GM18520 (cell line): ENCODE measurements at regions not wholly inside any gene's neighbourhood (a gene's known extent, or its start where the extent isn't known, plus 50 kb on each side); places are given as distances from the start of the nearest gene placed in this dataset.
"Not testable (repeated sequence)": the region's sequence is repeated elsewhere in the genome, so short reads cannot be mapped to it uniquely, and the experiment has no call there.

Experiments
- ATAC-seq: cut with Tn5 transposase; IDR thresholded peaks from one replicate; pipeline ENCODE4 v1.9.1; 2021; ENCODE audit not compliant: unreplicated experiment

DNA sequence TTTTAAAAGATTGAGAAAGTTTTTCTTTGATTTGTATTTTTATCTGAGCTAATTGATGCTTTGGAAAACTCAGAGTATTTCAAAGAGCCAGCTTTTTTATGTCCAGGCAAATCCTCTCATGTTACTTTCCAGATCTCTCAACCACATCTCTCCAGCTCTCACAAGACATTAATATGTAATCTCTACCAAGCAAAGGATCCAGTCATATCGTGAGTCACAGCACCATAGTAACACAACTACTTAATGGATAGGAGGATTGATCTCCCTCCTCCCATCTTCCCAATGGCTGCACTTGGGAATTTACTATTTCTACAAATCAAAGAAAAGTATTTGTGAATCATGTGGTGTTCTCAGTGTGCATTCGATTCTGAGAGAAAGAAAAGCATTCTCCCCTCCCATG, 63.3 kb downstream of the POU4F1 start:
- no peak for ATAC-seq

DNA sequence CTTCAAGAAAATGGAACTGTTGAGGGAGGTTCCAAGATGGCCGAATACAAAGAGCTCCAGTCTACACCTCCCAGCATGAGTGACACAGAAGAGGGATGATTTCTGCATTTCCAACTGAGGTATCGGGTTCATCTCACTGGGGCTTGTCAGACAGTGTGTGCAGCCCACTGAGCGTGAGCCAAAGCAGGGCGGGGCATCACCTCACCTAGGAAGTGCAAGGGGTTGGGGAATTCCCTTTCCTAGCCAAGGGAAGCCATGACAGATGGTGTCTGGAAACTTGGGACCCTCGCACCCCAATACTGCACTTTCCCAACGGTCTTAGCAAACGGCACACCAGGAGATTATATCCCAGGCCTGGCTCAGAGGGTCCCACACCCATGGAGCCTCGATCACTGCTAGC, 77.3 kb downstream of the POU4F1 start:
- not testable (repeated sequence) for ATAC-seq

DNA sequence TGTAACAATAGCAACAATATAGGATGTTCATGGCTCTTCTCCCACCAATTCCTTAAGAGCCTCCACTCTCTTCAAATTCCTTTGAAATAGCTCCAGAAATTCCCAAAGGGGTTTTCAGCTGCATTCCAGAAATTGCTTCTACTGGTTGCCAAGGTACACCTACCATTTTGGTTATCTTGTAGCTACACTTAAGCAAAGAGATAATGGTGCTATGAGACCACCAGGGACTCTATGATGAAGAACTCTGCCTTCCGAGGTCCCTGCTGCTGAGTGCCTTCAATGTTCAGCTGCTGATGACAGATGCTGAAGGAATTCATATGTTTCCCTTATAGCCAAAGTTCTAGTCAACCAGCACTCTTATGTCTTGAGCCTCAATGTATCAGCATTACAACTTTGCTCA, 78.4 kb downstream of the POU4F1 start:
- ATAC-seq: no peak

DNA sequence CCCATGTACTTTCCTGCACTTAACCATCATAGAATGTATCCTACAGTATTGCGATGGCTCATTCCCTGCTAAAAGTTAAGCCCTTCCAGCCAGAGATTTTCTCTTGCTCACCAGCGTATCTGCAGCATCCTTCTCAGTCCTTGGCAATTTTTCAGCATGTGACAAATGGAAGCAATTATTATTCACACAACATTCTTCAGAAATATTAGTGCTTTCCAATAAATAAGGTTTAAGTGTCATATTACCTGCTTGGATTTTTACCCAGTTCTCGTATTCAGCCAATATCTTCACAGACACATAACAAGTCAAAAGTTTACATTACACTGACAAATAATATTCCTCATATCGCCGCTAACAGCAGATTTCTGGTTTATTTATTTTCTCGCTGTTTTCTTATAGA, 82.3 kb downstream of the POU4F1 start:
- ATAC-seq: no peak

DNA sequence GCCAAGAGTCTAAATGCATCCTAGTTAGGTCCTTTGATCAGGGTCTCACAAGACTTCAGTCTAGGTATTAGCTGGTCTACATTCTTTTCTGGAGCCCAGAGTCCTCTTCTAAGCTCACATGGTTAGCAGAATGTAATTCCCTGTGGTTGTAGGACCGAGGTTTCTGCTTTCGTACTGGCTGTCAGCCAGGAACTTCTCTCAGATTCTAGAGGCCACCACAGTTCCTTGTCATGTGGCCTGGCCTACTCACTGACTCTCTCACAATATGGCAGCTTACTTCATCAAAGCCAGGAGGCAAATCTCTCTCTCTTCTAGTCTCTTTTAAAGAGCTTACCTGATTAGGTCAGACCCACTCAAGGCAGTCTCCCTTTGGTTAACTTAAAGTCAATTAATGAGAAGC, 82.9 kb downstream of the POU4F1 start:
- ATAC-seq: no peak

DNA sequence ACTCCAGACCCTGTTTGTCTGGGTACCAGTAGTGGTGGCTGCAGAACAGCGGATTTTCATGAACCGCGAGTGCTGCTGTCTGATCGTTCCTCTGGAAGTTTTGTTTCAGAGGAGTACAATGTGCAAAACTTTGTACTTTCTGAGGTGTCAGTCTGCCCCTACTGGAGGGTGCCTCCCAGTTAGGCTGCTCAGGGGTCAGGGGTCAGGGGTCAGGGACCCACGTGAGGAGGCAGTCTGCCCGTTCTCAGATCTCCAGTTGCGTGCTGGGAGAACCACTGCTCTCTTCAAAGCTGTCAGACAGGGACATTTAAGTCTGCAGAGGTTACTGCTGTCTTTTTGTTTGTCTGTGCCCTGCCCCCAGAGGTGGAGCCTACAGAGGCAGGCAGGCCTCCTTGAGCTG, 84.9 kb downstream of the POU4F1 start:
- not testable (repeated sequence) for ATAC-seq

DNA sequence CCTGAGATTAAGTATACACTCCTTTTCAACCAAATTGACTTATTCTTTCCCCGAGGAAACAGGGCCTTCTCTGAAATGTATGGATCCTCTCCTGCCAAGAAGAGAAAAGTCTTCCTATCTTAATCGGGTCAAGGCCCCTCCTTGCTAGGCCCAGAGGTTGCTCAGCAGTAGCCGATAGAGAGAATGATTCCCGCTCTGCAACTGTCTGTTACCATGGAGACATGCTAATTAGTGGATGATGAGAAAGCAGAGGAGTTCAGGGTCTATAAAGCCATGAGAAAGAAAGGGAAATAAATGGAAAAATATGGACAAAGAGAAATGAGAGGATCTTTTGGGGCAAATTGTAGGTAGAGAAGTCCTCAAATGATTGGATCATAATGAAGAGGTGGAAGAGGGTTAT, 103.5 kb downstream of the POU4F1 start:
- no peak for ATAC-seq

DNA sequence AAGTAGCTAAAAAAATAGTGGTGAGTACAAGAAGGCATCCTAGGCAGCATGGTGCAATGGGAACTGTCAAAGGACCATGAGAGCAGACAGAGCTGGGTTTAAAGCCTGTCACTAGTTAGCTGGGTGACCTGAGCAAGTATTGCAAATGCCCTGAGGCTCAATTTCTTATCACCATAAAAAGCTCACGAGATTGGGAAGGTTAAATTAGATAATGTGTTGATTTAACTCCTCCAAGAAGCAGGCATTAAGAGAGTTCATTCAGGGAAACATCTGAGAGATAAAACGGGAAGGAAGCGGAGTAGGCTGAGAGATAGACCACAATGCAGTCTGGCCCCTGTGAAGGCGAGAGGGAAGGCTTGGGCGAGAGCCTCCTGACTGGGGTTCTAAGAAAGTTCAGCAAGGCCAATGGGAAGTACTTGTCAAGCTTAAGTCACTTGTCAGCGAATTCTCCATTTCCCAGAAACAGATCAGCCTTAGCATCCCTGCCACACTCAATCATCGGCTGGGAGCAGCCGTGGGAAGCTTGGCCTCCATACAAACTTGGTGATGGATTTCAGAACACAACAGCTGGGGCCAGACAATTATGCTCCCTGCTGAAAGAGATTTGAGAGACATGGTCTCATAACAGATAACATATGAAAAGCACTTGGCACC, 105.5 kb downstream of the POU4F1 start:
- ATAC-seq: no peak

DNA sequence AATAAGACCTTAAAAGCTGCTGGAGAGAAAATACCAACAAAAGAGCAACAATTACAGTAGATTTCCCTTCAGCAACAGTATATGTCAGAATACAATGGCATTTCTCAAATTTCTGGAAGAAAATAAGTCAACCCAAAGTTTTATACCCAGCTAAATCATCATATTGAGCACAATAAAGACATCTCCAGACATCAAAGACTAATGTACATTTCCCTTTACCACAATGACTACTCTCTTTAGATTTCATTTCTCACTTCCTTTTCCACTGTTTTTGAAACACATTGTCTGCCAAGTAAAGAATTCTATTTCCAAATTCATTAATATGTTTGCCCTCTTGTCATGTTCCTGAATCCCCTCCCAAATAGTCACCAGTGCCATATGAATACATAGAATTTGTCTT, 111.4 kb downstream of the POU4F1 start:
- no peak for ATAC-seq

DNA sequence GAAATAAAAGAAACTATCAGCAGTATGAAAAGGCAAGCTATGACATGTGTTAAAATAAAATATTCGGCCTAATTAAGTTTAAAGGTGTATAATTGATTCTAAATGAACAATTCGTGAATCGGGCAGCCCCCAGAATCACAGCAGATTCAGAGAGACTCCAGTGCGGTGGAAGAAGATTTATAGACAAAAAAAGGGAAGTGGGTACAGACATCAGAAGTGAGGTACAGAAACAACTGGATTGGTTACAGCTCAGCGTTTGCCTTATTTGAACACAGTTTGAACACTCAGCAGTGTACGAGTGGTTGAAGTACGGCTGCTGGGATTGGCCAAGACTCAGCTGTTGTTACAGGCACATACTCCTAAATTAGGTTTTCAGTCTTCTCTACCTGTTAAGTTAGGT, 113.1 kb downstream of the POU4F1 start:
- not testable (repeated sequence) for ATAC-seq

DNA sequence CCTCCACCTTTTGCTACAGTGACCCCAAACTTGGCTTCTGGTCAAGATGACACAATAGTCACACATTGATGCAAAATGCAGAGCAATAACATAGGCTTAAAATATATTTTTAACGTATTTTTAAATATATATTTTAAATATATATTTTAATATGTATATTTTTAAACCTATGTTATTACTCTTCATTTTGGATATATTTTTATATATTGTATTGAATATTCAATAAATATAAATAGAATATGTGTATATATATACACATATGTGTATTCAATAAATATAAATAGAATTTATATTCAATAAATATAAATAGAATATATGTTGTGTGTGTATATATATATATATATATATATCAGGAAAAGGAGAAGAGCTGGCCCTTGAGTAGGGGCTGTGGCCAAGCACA, 115.6 kb downstream of the POU4F1 start:
- ATAC-seq: no peak

DNA sequence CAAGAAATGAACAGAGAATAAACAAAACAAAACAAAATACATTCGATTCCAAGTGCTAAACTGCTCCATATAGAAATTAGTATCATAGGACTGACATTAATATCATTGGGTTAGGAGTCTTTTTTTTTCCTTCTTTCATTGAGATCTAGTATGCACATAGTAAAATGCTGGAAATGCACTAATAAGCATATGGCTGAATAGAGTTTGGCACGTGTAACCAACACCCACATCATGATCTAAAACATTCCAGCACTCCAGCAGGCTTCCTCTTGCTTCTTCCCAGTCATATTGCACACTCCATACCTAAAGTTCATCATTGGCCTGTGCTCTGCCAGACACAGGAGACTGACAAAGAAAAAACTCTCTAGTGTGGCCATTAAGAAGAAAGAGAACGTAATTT, 117.5 kb downstream of the POU4F1 start:
- no peak for ATAC-seq

DNA sequence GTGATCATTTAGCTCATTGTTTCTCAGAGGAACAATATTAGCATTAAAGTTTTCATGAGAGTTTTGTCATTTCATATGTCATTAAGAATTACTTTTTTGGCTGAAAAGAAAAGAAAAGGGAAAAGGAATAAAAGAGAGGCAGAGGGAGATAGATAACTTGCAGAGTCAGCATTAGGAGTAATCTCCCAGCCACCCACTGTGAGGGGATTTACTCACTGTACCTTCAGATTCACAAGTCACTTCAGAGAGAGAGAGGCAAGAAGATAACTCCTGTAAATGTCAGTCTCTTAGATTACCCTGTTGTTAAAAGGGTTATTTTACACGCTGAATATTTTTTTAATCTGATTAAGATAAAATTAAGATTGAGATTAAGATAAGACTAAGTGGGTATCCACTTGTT, 125.2 kb downstream of the POU4F1 start:
- ATAC-seq: no peak

DNA sequence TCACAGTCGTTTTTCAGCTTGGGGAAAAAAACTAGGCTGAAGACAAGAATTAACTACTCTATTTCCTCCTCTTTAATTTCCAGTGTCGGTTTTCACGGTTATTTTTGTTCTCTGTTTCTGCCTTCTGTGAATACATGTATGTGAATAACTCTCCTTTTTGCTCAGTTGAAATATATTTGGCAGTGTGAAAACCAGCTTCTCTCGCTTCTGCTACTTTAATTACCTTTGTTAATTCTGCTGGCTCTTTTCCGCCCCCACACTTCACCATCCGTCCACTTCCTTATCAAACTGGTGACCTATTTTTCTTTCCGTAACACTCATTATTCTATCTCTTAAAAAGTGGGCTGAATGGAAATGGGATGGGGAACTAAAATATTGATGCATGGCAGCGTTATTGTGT, 126.4 kb downstream of the POU4F1 start:
- ATAC-seq: peak; percentile 42

DNA sequence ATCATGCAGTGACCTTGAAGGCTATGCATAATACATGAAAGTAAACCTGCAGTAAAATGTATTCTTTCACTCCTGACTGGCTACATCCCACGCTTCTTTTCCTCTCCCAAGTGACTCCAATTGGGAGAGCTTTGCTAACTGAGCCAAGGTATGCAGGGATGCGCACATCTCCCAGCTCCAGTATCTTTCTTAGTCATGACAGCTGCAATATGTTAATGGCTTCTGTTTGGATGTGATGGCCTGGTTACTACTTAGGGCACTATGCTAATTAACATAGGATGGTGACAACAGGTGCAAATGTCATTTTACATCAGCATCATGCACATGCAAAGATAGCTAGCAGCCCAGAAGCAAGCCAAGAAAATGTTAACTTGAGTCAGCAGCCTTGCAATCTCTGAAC, 134.7 kb downstream of the POU4F1 start:
- ATAC-seq: no peak

DNA sequence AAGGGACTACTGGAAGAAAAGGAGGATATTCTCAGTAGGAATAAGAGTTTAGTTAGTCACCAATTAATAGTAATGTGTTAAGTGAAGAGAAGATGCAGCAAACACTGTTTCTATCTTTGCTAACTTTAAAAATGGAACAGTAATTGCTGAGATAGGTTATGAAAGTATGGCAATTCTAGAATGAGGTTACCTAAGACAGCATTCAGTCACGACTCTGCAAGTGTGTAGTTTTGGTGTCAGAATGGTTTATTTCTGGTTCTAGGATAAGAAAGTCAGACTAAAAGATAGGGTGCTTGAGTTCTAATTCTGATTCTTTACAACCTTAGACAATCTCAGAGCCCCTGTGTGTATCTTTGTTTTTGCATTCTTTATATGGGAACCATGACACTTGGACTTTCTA, 138.1 kb downstream of the POU4F1 start:
- ATAC-seq: no peak

DNA sequence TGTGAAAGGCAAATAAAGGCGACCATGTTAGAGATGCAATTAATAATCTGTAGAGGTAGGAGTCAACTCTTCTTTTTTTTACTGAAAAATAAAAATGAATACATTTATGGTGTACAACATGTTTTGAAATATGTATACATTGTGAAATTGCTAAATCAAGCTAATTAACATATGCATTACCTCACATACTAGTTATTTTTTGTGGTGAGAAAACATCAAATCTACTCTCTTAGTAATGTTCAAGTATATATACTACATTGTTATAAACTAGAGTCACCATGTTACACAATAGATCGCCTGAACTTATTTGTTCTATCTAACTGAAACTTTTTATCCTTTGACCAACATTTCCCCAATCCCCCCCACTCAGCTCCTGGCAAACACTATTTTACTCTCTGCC, 143.2 kb downstream of the POU4F1 start:
- ATAC-seq: no peak

DNA sequence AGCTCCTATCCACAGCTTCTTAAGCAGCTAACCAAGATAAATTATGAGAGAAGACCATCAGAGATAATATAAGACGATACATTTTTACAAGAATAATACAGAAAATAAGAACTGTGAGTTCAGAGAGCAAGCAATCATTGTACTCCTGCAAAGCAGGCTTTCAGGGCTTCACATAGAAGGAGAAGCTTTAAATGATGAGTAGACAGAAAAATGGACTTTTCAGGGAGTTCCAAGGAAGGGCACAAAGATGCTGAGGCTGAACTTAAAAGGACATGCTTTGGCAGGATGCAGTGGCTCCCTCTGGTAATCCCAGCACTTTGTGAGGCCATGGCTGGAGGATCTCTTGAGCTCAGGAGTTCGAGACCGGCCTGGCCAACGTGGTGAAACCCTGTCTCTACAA, 159.5 kb downstream of the POU4F1 start:
- ATAC-seq: no peak

DNA sequence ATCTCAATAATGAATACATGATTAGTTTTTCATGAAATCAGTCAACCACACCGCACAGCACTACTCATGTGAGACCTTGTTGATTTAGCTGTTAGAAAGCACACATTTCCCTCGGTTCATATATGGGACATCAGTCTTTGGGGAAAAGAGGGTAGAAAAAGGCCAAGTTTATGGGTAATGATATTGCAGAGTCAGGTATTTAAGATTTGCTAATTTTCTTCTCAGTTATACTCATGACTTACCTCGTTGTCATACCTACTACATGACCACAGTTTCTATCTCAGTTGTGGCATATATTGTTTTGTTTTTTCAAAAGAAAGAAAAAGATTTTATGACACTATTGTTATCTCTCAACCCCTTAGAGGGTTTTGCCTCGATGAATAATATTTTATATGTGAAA, 165.6 kb downstream of the POU4F1 start:
- no peak for ATAC-seq

DNA sequence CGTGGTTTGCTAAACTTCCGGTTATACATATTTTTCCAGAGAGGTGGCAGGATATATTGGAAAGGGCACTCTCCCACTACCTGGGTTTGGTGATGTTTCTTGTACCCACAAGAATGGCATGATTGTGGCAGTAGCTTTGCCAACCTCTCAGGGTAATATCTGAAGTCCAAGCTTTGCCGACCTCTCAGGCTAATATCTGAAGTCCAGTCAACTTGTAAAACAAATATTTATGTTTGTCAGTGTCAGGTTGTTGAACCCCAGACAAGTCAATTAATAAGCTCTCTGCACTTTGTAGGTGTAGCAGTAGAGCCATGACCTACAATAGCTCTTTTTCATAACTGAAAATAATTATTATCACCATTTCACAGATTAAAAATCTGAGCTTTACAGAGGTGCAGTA, 167.0 kb downstream of the POU4F1 start:
- ATAC-seq: no peak

DNA sequence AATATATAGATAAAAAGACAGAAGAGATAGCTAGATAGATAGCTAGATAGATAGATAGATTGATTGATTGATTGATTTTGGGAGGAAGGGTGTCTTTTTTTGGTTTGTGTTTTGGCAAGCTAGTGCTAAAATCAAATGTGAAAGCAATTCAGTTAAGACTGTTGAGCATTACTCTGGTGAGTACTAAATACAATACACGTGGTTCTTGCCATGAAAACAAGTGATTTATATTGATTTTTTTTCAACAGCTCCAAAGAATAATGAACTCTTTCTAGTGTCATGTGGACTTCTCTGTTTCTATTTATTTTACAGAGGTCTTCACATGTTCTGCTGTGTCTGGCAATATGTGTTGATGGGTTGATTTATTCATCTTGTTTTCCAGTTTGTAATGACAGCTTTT, 172.0 kb downstream of the POU4F1 start:
- no peak for ATAC-seq

DNA sequence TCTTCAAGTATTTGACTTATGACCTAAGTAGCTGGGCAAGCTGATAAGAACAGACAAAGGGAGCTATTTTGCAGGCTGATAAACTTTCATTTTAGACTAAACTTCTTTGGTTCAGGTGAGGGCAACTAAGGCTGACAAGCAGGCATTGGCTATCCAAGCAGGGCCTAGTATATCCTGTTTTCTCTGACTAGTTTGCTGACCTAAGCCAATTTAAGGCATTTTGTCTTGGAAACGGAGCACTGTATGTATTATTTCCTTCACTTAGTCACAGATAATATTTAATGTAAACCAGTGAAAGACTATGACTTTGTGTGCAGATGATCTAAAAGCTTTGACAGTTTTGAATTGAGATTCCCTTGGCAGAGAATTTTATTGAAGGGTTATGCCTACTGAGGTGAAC, 172.5 kb downstream of the POU4F1 start:
- no peak for ATAC-seq

DNA sequence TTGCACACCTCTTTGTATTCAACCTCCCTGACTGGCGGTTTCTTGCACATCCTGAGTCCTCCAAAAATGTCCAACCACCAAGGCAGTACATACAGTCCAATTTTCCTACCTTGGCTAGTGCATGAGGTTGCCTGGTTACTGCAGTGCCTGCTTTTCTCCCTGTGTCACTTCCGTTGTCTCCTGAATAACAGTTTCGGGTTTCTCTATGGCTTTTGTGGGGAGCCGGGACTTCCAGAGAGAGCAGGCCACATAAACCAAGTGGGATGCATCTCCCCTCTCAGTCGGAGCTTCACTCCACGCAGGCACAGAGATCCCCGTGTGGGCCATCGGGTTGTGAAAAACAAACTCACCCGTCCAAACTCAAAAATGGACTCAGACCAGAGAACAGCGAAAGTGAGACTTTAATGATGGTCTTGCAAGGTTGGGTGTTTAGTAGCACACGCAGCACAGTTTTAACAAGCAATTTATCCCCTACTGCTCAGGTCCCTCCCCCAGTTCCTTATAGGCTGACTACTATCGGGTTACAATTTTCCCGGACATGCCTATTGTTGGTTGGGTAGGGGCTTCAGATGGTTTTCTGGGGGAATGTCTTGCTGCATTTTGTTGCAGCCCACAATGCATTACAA, 173.1 kb downstream of the POU4F1 start:
- no peak for ATAC-seq
